DND-41 (cell line): ENCODE measurements at regions not wholly inside any gene's neighbourhood (a gene's known extent, or its start where the extent isn't known, plus 50 kb on each side); places are given as distances from the start of the nearest gene placed in this dataset.

ENCODE experiments used
- ATAC-seq: fragments of 200-7000 bp; cut with Tn5 transposase; 3 replicates; pipeline ENCODE4 v1.9.1; 2021; ENCODE audit warnings: low read depth; ENCODE audit not compliant: insufficient read depth
- DNase-seq: peaks from one replicate; pipeline ENCODE4 v3.0.0-alpha.2; 2020
- H2AFZ ChIP-seq: 2 replicates; pipeline ENCODE4 v1.6.0; 2012; ENCODE audit warnings: low read depth, low read length
- H3K27ac ChIP-seq: 2 replicates; pipeline ENCODE4 v1.5.1; 2012; ENCODE audit warnings: low read length, inconsistent platforms
- H3K27me3 ChIP-seq: fragments of 200-600 bp; sonication (generic); 2 replicates; pipeline ENCODE4 v1.6.0; 2012; ENCODE audit warnings: low read length, mild to moderate bottlenecking, inconsistent platforms; ENCODE audit not compliant: insufficient read depth, poor library complexity
- H3K36me3 ChIP-seq: 2 replicates; pipeline ENCODE4 v1.5.1; 2012; ENCODE audit warnings: low read length, inconsistent platforms; ENCODE audit not compliant: insufficient read depth
- H3K4me1 ChIP-seq: 2 replicates; pipeline ENCODE4 v1.5.1; 2012; ENCODE audit warnings: mild to moderate bottlenecking, low read length; ENCODE audit not compliant: insufficient read depth
- H3K4me2 ChIP-seq: 2 replicates; pipeline ENCODE4 v1.6.0; 2012; ENCODE audit warnings: mild to moderate bottlenecking, moderate library complexity, low read length, inconsistent platforms; ENCODE audit not compliant: insufficient read depth
- H3K4me3 ChIP-seq, 2 experiments: fragments of 200-600 bp in 1 of 2; shearing (Covaris generic) in 1 of 2; 2 replicates each; pipeline ENCODE4 v1.5.1; 2012 to 2016; ENCODE audit warnings: inconsistent platforms in 2 of 2, low read length in 2 of 2, mild to moderate bottlenecking in 2 of 2, low read depth in 1 of 2, moderate library complexity in 1 of 2
- H3K79me2 ChIP-seq: 2 replicates; pipeline ENCODE4 v1.6.0; 2012; ENCODE audit warnings: low read length, inconsistent platforms; ENCODE audit not compliant: insufficient read depth
- H3K9ac ChIP-seq: 2 replicates; pipeline ENCODE4 v1.6.0; 2012; ENCODE audit warnings: low read depth, mild to moderate bottlenecking, inconsistent platforms, low read length, moderate library complexity
- H3K9me3 ChIP-seq: 2 replicates; pipeline ENCODE4 v1.5.1; 2012; ENCODE audit warnings: low read length, moderate library complexity, mild to moderate bottlenecking, inconsistent platforms; ENCODE audit not compliant: insufficient read depth, severe bottlenecking
- H4K20me1 ChIP-seq: 2 replicates; pipeline ENCODE4 v1.6.0; 2012; ENCODE audit warnings: low read length; ENCODE audit not compliant: insufficient read depth
- CTCF ChIP-seq: IDR thresholded peaks from 2 replicates; pipeline ENCODE4 v1.5.1; 2012; ENCODE audit warnings: borderline replicate concordance, low read length, moderate library complexity, mild to moderate bottlenecking; ENCODE audit not compliant: poor library complexity, severe bottlenecking; ENCODE audit errors: extremely low read depth
- EZH2 ChIP-seq: IDR thresholded peaks from 3 replicates; pipeline ENCODE4 v1.6.1; 2012; ENCODE audit warnings: borderline replicate concordance, low read depth, mild to moderate bottlenecking, moderate library complexity, low read length, inconsistent platforms; ENCODE audit not compliant: severe bottlenecking

- Histone ChIP-seq H3K4me1 (no peaks in the 10 kb centered on the region), H3K36me3 (no peaks in the 10 kb centered on the region), H3K9ac (no peak overlapping the region), H4K20me1 (no peaks in the 10 kb centered on the region), H3K79me2 (no peaks in the 10 kb centered on the region), H3K4me3 (no peak overlapping the region), H2AFZ (no peak overlapping the region), H3K9me3 (no peaks in the 10 kb centered on the region), H3K27me3 (no peaks in the 10 kb centered on the region), H3K4me2 (no peak overlapping the region), H3K27ac (no peak overlapping the region)
- TF ChIP-seq EZH2: no peak
- DNase-seq: no peak
- no peak for ATAC-seq
Measured at GRCh38 chr14:41071351-41071750, 535.3 kb upstream of the LRFN5 start.

GRCh38 chr14:41062826-41063225 lies 543.9 kb upstream of the LRFN5 start:
- ATAC-seq: no peak
- Histone ChIP-seq H3K4me3 (no peak overlapping the region), H3K27me3 (no peaks in the 10 kb centered on the region), H4K20me1 (no peaks in the 10 kb centered on the region), H3K9me3 (no peaks in the 10 kb centered on the region), H3K9ac (no peak overlapping the region), H3K4me2 (no peak overlapping the region), H3K79me2 (no peaks in the 10 kb centered on the region), H2AFZ (no peak overlapping the region), H3K36me3 (no peaks in the 10 kb centered on the region), H3K27ac (no peak overlapping the region), H3K4me1 (no peaks in the 10 kb centered on the region)
- TF ChIP-seq CTCF (no peak), EZH2 (no peak)
- no peak for DNase-seq

GRCh38 chr14:41055589-41055988 lies 551.1 kb upstream of the LRFN5 start:
- Histone ChIP-seq H3K4me2 (no peak overlapping the region), H3K36me3 (no peaks in the 10 kb centered on the region), H4K20me1 (no peaks in the 10 kb centered on the region), H3K4me3 (no peak overlapping the region), H3K4me1 (no peaks in the 10 kb centered on the region), H3K27ac (no peak overlapping the region), H3K79me2 (no peaks in the 10 kb centered on the region), H3K9me3 (no peaks in the 10 kb centered on the region), H3K9ac (no peak overlapping the region), H3K27me3 (no peaks in the 10 kb centered on the region), H2AFZ (no peak overlapping the region)
- TF ChIP-seq EZH2 (no peak), CTCF (no peak)
- DNase-seq: no peak
- ATAC-seq: no peak

GRCh38 chr14:41051801-41052200 lies 554.9 kb upstream of the LRFN5 start:
- Histone ChIP-seq H3K4me2 (no peak overlapping the region), H3K79me2 (no peaks in the 10 kb centered on the region), H3K36me3 (no peaks in the 10 kb centered on the region), H3K4me1 (no peaks in the 10 kb centered on the region), H3K9ac (no peak overlapping the region), H2AFZ (no peak overlapping the region), H3K4me3 (no peak overlapping the region), H3K9me3 (no peaks in the 10 kb centered on the region), H3K27ac (no peak overlapping the region), H4K20me1 (no peaks in the 10 kb centered on the region), H3K27me3 (no peaks in the 10 kb centered on the region)
- no peak for TF ChIP-seq CTCF
- no peak for TF ChIP-seq EZH2
- DNase-seq (no peak), ATAC-seq (no peak)
